Astrocyte of the cerebellum (primary cell): ENCODE measurements at regions not wholly inside any gene's neighbourhood (a gene's known extent, or its start where the extent isn't known, plus 50 kb on each side); places are given as distances from the start of the nearest gene placed in this dataset.

Experiments
- DNase-seq: peaks from one replicate; pipeline ENCODE4 v3.0.0-alpha.2; 2011; ENCODE audit warnings: low read depth
- H3K4me3 ChIP-seq: 2 replicates; pipeline ENCODE4 v1.5.1; 2011; ENCODE audit warnings: mild to moderate bottlenecking, low read depth, low read length, moderate library complexity
- CTCF ChIP-seq: IDR thresholded peaks from 2 replicates; pipeline ENCODE4 v1.5.1; 2012; ENCODE audit warnings: low read length, low read depth, moderate library complexity, mild to moderate bottlenecking; ENCODE audit errors: missing control alignments
- in situ Hi-C: cut with HindIII; loops from 2 replicates; pipeline ENCODE4 v1.10.0; 2017; ENCODE audit warnings: low sequenced_read_pairs

- in situ Hi-C loops, result no loop called here
Observed at GRCh38 chr2:4908461-4908860, 783.7 kb upstream of the SOX11 start.

DNA sequence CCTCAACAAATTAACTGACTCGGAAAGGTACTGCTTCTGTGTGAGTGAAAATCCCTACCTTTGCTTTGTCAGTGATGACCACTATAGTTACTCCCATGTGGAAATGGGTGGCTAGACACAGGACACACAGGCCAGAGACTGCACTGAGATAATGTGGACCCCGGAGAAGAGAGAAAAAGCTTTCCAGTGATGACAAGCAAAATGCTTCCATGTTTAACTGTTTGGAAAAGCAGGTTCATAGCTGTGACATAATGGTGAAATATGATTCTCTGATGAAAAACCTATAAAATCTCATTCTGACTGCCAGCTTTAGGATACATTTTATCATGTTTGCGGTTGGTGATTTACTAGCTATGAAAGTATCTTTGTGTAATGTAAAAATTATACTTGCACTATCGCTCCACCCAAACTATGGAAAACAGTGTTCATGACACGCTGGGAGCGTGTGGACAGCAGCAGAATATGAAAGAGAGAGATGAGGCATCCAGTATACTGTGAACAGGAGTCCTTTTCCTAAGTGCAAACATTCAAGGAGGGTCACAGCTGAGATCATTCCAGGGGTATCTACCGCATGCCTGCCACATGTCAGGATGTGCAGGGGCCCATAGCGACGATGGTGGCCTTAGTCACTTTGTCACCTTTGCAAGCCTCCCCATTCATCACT lies 782.7 kb upstream of the SOX11 start:
- in situ Hi-C loops, result no loop called here
- DNase-seq, result no peak
- TF ChIP-seq CTCF, result no peak
- H3K4me3 ChIP-seq, result no peak overlapping the region

More at GRCh38 chr2:4908461-4908860, 783.7 kb upstream of the SOX11 start:
- DNase-seq, result no peak
- no peak for TF ChIP-seq CTCF
- H3K4me3 ChIP-seq, result no peak overlapping the region

GRCh38 chr2:4914036-4914435 lies 778.1 kb upstream of the SOX11 start:
- TF ChIP-seq CTCF, result no peak
- no peak overlapping the region for H3K4me3 ChIP-seq
- DNase-seq, result no peak
- in situ Hi-C loops, result no loop called here

DNA sequence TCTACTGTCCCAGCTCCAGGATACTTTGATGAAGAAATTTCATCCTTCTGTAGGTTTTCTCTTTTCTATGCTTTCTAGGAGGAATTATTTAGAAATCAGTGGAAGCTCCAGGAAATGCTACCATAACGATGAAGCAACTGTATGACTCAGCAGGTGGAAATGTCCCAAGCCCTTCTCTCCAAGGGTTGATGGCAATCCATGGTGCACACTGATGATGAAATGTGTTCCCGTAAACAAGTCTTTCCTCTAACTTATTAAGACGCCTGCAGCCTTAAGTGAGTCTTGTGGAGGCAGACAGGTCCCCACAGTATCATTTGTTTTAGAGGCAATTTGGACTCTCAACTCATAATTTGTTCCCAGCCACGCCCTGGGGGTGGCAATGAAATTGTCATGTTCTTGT lies 777.6 kb upstream of the SOX11 start:
- no peak for TF ChIP-seq CTCF
- no peak overlapping the region for H3K4me3 ChIP-seq
- in situ Hi-C loops, result no loop called here
- peak; percentile 15 for DNase-seq

GRCh38 chr2:4915357-4915756 lies 776.8 kb upstream of the SOX11 start:
- in situ Hi-C loops, result no loop called here
- DNase-seq, result no peak
- no peak for TF ChIP-seq CTCF
- H3K4me3 ChIP-seq, result no peak overlapping the region

DNA sequence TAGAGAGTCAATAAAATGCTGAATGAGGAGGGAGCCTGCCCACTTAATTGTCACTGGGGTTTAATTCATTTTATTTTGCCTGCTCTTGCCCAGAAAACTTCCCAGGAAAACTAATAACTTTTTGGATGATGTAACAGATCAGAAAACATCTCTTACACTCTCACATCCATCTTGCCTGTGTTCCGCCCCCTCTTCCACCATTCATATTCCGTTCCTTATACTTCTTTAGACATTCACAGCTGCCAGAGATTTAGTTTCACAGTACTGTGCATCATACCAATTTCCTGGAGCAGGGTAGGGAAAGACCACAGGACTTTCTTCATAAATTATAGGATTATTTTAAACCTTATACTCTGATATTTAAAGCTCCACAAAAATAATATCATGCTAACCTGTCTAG lies 776.1 kb upstream of the SOX11 start:
- H3K4me3 ChIP-seq, result no peak overlapping the region
- DNase-seq, result no peak
- in situ Hi-C loops, result no loop called here
- no peak for TF ChIP-seq CTCF
